Astrocyte of the cerebellum (primary cell): ENCODE measurements at regions not wholly inside any gene's neighbourhood (a gene's known extent, or its start where the extent isn't known, plus 50 kb on each side); places are given as distances from the start of the nearest gene placed in this dataset.
"Not testable (repeated sequence)": the region's sequence is repeated elsewhere in the genome, so short reads cannot be mapped to it uniquely, and the experiment has no call there.

ENCODE experiments used
- DNase-seq: peaks from one replicate; pipeline ENCODE4 v3.0.0-alpha.2; 2011; ENCODE audit warnings: low read depth
- H3K4me3 ChIP-seq: 2 replicates; pipeline ENCODE4 v1.5.1; 2011; ENCODE audit warnings: mild to moderate bottlenecking, low read depth, low read length, moderate library complexity
- CTCF ChIP-seq: IDR thresholded peaks from 2 replicates; pipeline ENCODE4 v1.5.1; 2012; ENCODE audit warnings: low read length, low read depth, moderate library complexity, mild to moderate bottlenecking; ENCODE audit errors: missing control alignments
- in situ Hi-C: cut with HindIII; loops from 2 replicates; pipeline ENCODE4 v1.10.0; 2017; ENCODE audit warnings: low sequenced_read_pairs

- no peak for DNase-seq
- no peak overlapping the region for H3K4me3 ChIP-seq
- TF ChIP-seq CTCF: no peak
- in situ Hi-C loops: no loop called here
These were observed 60.5 kb upstream of the ADPGK start for GRCh38 chr15:72844067-72844466.

GRCh38 chr15:72843340-72843739 lies 59.8 kb upstream of the ADPGK start:
- DNase-seq, H3K4me3 ChIP-seq, in situ Hi-C loops: not testable (repeated sequence)

GRCh38 chr15:72840114-72840513 lies 56.6 kb upstream of the ADPGK start:
- no peak for DNase-seq
- TF ChIP-seq CTCF: no peak
- no peak overlapping the region for H3K4me3 ChIP-seq
- in situ Hi-C loops: no loop called here

- H3K4me3 ChIP-seq: no peak overlapping the region
- peak; percentile 64 for DNase-seq
- in situ Hi-C loops: no loop called here
- no peak for TF ChIP-seq CTCF
These were observed 54.8 kb upstream of the ADPGK start for GRCh38 chr15:72838311-72838731.

- no peak overlapping the region for H3K4me3 ChIP-seq
- in situ Hi-C loops: no loop called here
- DNase-seq: no peak
- no peak for TF ChIP-seq CTCF
These were observed 53.2 kb upstream of the ADPGK start for GRCh38 chr15:72836676-72837330.

- in situ Hi-C loops: no loop called here
- DNase-seq: no peak
- peak; percentile 20 for TF ChIP-seq CTCF
- no peak overlapping the region for H3K4me3 ChIP-seq
These were observed 51.8 kb upstream of the ADPGK start for GRCh38 chr15:72835294-72835890.

GRCh38 chr15:72833561-72833960 lies 50.0 kb upstream of the ADPGK start:
- no peak for TF ChIP-seq CTCF
- in situ Hi-C loops: no loop called here
- no peak overlapping the region for H3K4me3 ChIP-seq
- no peak for DNase-seq
